Esophagus (tissue), 2 donors: ENCODE measurements at regions not wholly inside any gene's neighbourhood (a gene's known extent, or its start where the extent isn't known, plus 50 kb on each side); places are given as distances from the start of the nearest gene placed in this dataset.

Experiments used
- H3K27ac ChIP-seq, 2 donors: one replicate each; pipeline ENCODE4 v1.5.1; 2013; ENCODE audit warnings: low read depth in 2 of 2, mild to moderate bottlenecking in 2 of 2, inconsistent platforms in 1 of 2, low read length in 1 of 2, moderate library complexity in 1 of 2
- H3K27me3 ChIP-seq, 2 donors: one replicate each; pipeline ENCODE4 v1.6.1; 2013; ENCODE audit warnings: low read length in 2 of 2, control low read depth in 1 of 2, mild to moderate bottlenecking in 1 of 2; ENCODE audit not compliant: insufficient read depth in 2 of 2, control insufficient read depth in 1 of 2
- H3K36me3 ChIP-seq, 2 donors: one replicate each; pipeline ENCODE4 v1.6.1; 2013; ENCODE audit warnings: low read length in 1 of 2; ENCODE audit not compliant: control insufficient read depth in 2 of 2, insufficient read depth in 2 of 2
- H3K4me1 ChIP-seq, 2 donors: one replicate each; pipeline ENCODE4 v1.6.1; 2013; ENCODE audit warnings: low read length in 1 of 2; ENCODE audit not compliant: control insufficient read depth in 2 of 2, insufficient read depth in 2 of 2
- H3K4me3 ChIP-seq, 2 donors: one replicate each; pipeline ENCODE4 v1.5.1; 2013; ENCODE audit warnings: low read length in 2 of 2, mild to moderate bottlenecking in 2 of 2, low read depth in 1 of 2, moderate library complexity in 1 of 2
- H3K9me3 ChIP-seq, 2 donors: one replicate each; pipeline ENCODE4 v1.6.1; 2013; ENCODE audit warnings: mild to moderate bottlenecking in 2 of 2, low read depth in 1 of 2, low read length in 1 of 2, moderate library complexity in 1 of 2; ENCODE audit not compliant: control insufficient read depth in 2 of 2, insufficient read depth in 1 of 2
- WGBS, 2 donors: extraction: QIAGEN DNeasy Blood & Tissue Kit; methylation state at CpG; one replicate each; pipeline ENCODE4 v1.1.7; 2013; 5-methylcytosine and 5-hydroxymethylcytosine counted together
- donor health status: healthy with polysubstance abuse.
- donor health status: Bipolar disorder and iron deficiency.

DNA sequence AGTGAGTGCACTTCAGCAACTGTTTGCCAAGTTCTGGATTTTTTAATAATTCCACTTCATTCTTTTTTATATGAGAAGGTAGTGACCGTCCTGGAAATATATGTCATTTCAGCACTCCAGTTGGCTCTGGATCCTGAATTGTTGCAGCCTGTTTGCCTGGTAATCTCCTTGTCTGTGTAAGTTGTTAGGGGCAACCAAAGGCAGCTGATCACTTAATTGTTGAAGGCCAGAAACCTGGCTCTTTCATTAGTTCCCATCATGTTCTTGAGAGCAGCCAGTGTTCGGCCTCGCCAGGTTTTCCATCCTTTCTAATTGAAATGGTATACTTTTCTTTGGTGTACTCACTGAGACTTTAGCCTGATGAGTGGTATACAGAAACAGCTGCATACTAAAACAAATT lies 168.6 kb downstream of the SOX2 start:
- no peaks in the 10 kb centered on the region for H3K9me3 ChIP-seq
- 62 to 65% methylated on average over 3 of the region's 3 CpGs for WGBS, 2 donors
- H3K4me3 ChIP-seq = no peak overlapping the region
- H3K27ac ChIP-seq = no peak overlapping the region
- H3K27me3 ChIP-seq = no peaks in the 10 kb centered on the region
- H3K4me1 ChIP-seq = no peaks in the 10 kb centered on the region
- H3K36me3 ChIP-seq = no peaks in the 10 kb centered on the region

DNA sequence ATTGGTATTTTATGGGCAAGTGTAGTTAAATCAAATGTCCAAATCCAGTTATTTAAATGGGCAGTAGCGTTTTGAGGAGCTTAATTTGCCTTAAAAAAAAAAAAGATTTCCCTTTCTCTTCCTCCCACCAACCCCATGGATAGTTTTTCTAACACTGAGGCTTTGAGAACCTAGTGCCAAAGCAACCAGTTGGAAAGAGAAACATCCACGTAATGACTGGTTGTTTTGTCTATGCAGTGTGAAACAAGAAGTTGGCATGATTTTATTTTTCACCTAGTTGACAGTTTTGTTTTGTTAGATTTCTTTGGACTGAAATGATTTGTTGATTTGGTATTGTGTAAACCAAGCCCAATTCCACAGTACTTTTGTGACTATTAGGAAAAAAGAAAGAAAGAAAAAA lies 170.0 kb downstream of the SOX2 start:
- Histone ChIP-seq H3K9me3 (no peaks in the 10 kb centered on the region), H3K4me3 (no peak overlapping the region), H3K36me3 (no peaks in the 10 kb centered on the region), H3K27me3 (no peaks in the 10 kb centered on the region), H3K4me1 (no peaks in the 10 kb centered on the region), H3K27ac (no peak overlapping the region)
- 43 to 66% methylated on average over 2 of the region's 2 CpGs for WGBS, 2 donors

DNA sequence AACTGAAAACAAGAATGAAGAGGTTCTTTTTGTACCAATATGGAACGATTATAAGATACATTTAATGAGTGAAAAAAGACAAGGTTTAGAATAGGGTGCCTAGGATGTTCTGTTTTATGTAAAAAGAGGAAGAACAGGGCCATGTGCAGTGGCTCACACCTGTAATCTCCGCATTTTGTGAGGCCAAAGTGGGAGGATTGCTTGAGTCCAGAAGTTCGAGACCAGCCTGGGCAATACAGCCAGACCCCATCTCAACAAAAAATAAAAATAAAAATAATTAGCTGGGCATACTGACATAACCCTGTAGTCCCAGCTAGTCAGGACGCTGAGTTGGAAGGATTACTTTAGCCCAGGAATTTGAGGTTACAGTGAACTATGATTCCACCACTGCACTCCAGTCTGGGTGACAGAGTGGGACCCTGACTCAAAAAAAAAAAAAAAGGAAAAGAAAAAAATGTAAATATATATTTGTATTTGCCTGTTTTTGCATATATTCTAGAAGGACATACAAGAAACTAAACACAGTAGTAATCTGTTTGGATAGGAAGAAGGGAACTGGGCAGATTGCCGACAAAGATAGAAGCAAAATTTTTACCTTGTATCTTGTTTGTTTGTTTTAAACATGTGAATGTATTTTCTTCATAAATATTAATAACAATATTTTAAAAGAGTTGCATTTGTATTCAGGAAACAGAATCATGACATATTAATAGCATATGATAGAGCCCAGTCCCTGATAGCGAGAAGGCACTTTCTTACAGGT lies 174.3 kb downstream of the SOX2 start:
- WGBS, 2 donors = 73 to 80% methylated on average over 6 of the region's 6 CpGs
- Histone ChIP-seq H3K4me3 (no peak overlapping the region), H3K27me3 (no peaks in the 10 kb centered on the region), H3K9me3 (no peaks in the 10 kb centered on the region), H3K27ac (no peak overlapping the region), H3K4me1 (no peaks in the 10 kb centered on the region), H3K36me3 (no peaks in the 10 kb centered on the region)

DNA sequence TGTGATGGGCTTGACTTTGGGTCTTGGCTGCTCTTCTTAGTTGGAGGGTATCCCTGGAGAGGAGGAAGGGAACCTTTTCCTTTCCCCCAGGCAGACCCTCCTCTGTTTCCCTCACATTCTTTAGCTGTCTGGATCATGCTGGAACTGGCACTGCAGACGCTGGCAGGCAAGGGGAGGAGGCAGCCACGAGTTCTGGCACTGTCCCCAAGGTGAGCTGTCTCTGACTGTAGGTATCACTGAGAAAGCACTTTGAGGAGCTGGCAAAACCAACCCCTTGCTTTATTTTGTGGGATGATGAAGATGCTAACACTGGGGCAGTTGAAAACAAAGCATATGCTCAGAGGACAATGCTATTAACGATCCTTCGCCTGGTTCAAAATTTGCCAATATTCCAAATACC lies 175.0 kb downstream of the SOX2 start:
- Histone ChIP-seq H3K4me3 (no peak overlapping the region), H3K27ac (no peak overlapping the region), H3K4me1 (no peaks in the 10 kb centered on the region), H3K36me3 (no peaks in the 10 kb centered on the region), H3K27me3 (no peaks in the 10 kb centered on the region), H3K9me3 (no peaks in the 10 kb centered on the region)
- 47 to 53% methylated on average over 4 of the region's 4 CpGs for WGBS, 2 donors

DNA sequence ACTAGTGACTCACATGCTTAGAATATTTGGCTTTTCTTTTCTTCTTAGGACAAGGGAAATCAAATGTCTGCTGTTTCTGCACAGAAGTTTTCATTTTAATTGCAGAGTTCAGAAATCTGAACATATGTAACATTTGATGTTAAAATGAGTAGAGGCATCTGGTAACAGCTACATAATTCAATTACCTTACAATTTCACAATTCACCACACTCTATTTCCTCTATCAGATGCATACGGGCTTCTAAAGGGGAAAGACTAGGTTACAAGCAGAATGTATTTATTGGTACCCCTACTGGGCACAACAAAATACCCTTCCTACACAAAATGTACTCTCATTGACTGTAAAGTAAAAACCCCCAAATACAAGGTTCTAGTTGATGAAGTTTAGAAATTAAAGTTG lies 176.0 kb downstream of the SOX2 start:
- Histone ChIP-seq H3K4me1 (no peaks in the 10 kb centered on the region), H3K4me3 (no peak overlapping the region), H3K27me3 (no peaks in the 10 kb centered on the region), H3K27ac (no peak overlapping the region), H3K9me3 (no peaks in the 10 kb centered on the region), H3K36me3 (no peaks in the 10 kb centered on the region)
- whole genome bisulfite sequencing, 2 donors = 55 to 68% methylated on average over 1 of the region's 1 CpG

DNA sequence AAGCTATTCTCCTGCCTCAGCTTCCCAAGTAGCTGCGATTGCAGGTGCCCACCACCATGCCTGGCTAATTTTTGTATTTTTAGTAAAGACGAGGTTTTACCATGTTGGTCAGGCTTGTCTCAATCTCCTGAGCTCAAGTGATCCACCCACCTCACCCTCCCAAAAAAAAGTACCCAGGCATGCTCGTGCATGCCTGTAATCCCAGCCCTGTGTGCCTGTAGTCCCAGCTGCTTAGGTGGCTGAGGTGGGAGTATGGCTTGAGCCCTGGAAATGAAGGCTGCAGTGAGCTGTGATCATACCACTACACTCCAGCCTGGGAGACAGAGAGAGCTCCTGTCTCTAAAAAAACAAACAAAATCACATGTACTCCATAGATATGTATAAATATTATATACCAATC lies 176.5 kb downstream of the SOX2 start:
- Histone ChIP-seq H3K4me1 (no peaks in the 10 kb centered on the region), H3K4me3 (no peak overlapping the region), H3K27ac (no peak overlapping the region), H3K36me3 (no peaks in the 10 kb centered on the region), H3K9me3 (no peaks in the 10 kb centered on the region), H3K27me3 (no peaks in the 10 kb centered on the region)
- WGBS, 2 donors = 61 to 68% methylated on average over 3 of the region's 3 CpGs

DNA sequence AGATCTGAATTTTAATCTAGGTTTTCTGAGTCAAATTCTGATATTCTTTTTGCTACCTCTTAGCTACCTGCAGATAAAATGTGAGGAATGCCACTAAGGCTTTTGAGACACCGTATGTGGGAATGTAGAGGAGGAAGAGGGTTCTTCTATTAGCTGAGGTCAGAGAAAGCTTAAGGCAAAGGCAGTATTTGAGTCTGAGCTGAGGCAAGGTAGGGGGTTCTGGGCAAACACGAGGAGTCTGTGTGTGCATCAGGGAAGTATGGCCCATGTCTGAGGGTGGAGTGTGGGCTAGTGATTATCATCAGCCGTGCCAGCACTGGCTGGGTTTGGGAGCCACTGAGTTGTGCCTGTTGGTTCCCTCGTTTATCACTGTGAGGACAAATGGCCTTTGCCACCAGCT lies 181.1 kb downstream of the SOX2 start:
- Histone ChIP-seq H3K4me1 (no peaks in the 10 kb centered on the region), H3K4me3 (no peak overlapping the region), H3K9me3 (peaks cover 0 to 2% of the 10 kb centered on the region in 2 donors), H3K27ac (no peak overlapping the region), H3K36me3 (no peaks in the 10 kb centered on the region), H3K27me3 (no peaks in the 10 kb centered on the region)
- WGBS, 2 donors = 56 to 70% methylated on average over 4 of the region's 4 CpGs

DNA sequence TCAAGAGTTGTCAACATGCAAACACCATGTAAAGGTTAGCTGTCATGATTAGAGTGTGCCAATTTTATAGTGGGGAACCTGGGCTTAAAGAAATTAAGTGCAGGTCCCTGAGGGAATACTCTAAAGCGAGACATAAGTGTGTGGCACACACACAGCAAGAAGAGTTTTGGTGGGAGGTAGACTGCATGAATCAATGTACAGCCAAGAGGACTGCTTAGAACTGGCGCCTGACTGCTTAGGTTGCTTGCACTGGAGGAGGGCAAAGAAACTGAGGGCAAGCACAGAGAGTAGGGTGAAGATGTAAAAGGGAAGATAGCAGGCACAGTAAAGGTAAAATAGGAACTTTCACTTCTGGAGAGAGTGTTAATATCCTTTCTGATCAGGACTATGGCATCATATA lies 184.9 kb downstream of the SOX2 start:
- Histone ChIP-seq H3K9me3 (peaks cover 0 to 2% of the 10 kb centered on the region in 2 donors), H3K4me1 (no peaks in the 10 kb centered on the region), H3K27me3 (no peaks in the 10 kb centered on the region), H3K27ac (no peak overlapping the region), H3K36me3 (no peaks in the 10 kb centered on the region), H3K4me3 (no peak overlapping the region)
- WGBS, 2 donors = 87 to 89% methylated on average over 2 of the region's 2 CpGs

DNA sequence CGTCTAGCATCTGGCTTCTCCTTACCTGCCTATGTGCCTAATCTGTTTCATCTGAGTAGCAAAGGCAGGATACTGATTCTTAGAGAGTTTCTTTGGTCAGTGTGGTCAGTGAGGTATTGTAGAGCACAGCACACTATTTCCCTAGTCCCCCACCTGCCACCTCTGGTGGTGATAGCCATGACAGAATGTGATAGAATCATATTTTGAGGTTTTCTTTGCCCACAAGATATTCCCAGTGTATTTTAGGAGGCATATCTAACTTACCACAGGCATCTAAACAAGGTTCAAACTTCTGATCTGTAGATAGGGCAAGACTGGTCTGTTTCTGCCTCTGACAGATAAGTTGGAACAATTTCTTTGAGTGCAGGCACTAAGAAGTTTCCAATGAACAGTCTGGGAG lies 188.0 kb downstream of the SOX2 start:
- H3K27ac ChIP-seq = no peak overlapping the region
- H3K27me3 ChIP-seq = no peaks in the 10 kb centered on the region
- H3K36me3 ChIP-seq = no peaks in the 10 kb centered on the region
- H3K4me3 ChIP-seq = no peak overlapping the region
- H3K4me1 ChIP-seq = peaks cover 0 to 2% of the 10 kb centered on the region in 2 donors
- WGBS, 2 donors = 83 to 91% methylated on average over 1 of the region's 1 CpG
- H3K9me3 ChIP-seq = peaks cover 0 to 2% of the 10 kb centered on the region in 2 donors

DNA sequence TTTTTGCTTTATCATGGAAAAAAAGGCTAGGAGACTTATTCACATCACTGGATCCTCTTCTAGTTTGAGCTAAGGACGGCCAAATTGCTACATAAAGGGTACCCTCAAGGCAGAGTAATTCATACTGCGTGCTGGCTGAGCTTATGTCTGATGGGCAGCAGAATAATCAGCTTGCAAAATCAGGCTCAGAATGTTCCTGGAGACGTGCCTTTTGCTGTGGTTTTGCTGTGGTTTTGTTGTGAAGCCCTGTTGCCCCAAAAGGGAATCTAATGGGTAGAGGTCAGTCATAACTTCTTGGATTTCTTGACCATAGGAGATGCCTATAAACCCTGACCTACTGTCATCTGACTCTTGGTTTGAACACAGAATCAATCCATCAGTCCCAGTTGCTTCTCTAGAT lies 189.9 kb downstream of the SOX2 start:
- Histone ChIP-seq H3K27ac (no peak overlapping the region), H3K9me3 (peaks cover 0 to under 1% of the 10 kb centered on the region in 2 donors), H3K27me3 (no peaks in the 10 kb centered on the region), H3K36me3 (no peaks in the 10 kb centered on the region), H3K4me1 (peaks cover 0 to 2% of the 10 kb centered on the region in 2 donors), H3K4me3 (no peak overlapping the region)
- WGBS, 2 donors = 49 to 61% methylated on average over 3 of the region's 3 CpGs
